MM.1S (cell line): ENCODE measurements at regions not wholly inside any gene's neighbourhood (a gene's known extent, or its start where the extent isn't known, plus 50 kb on each side); places are given as distances from the start of the nearest gene placed in this dataset.

Experiments used
- CTCF ChIP-seq: fragments of 300-600 bp; sonication (generic); IDR thresholded peaks from 2 replicates; pipeline ENCODE4 v1.5.1; 2016; ENCODE audit warnings: antibody characterized with exemption, low read length, mixed read lengths
- EZH2 ChIP-seq: fragments of 300-600 bp; sonication (generic); optimal IDR thresholded peaks from 2 replicates; pipeline ENCODE3; 2017; ENCODE audit warnings: low read depth, mild to moderate bottlenecking, antibody characterized with exemption, low read length, mixed read lengths
- EZH2phosphoT487 ChIP-seq: fragments of 300-600 bp; sonication (generic); IDR thresholded peaks from 2 replicates; pipeline ENCODE4 v1.6.1; 2018; ENCODE audit warnings: antibody characterized with exemption, low read length

DNA sequence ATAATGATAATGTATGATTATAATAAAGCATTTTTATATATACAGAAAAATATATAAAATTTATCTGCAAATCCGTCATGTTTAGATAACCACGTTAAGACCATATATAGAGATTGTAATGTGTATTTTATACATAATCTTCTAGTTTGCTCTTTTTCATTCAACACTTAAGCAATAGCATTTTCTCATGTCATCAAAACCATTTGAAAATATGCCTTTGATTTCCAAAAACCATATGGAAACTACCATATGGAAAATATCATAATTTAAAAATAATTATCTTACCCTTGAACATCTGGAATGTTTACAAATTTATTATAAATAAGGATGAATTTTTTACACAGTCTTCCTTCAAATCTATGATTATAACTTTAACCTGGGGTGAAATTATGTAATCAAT is 250.4 kb upstream of the NPSR1 start:
- TF ChIP-seq CTCF: no peak
- no peak for TF ChIP-seq EZH2phosphoT487
- TF ChIP-seq EZH2: no peak
